ENCODE measurements at regions not wholly inside any gene's neighbourhood (a gene's known extent, or its start where the extent isn't known, plus 50 kb on each side); places are given as distances from the start of the nearest gene placed in this dataset.

- TF ChIP-seq SP1 (IDR thresholded peaks at IDR 0.05) = no peak
- peak in 1 of 2 donors; percentile 68 for TF ChIP-seq RAD21 (IDR thresholded peaks at IDR 0.05)
- peak; percentile 16 for TF ChIP-seq CTCF (IDR thresholded peaks at IDR 0.05; ENCODE audit: low read depth, low read length, missing input control)
- Histone ChIP-seq H3K27ac (ENCODE audit: low read depth in 1 of 2, low read length in 2 of 2) (no peak overlapping the region), H3K9me3 (ENCODE audit: control insufficient read depth in 4 of 4, low read length in 3 of 4) (no peaks in the 10 kb centered on the region), H3K9ac (ENCODE audit: low read depth in 1 of 2, low read length in 2 of 2) (no peak overlapping the region), H3K27me3 (ENCODE audit: control insufficient read depth in 4 of 4, insufficient read depth in 4 of 4, low read length in 3 of 4) (no peaks in the 10 kb centered on the region), H3K4me1 (ENCODE audit: control insufficient read depth in 4 of 4, insufficient read depth in 4 of 4, low read length in 3 of 4) (no peaks in the 10 kb centered on the region), H3K36me3 (ENCODE audit: control insufficient read depth in 4 of 4, insufficient read depth in 3 of 4, low read depth in 1 of 4, low read length in 3 of 4) (no peaks in the 10 kb centered on the region), H3K4me3 (ENCODE audit: low read depth in 1 of 3, low read length in 3 of 3) (no peak overlapping the region)
- DNase-seq (ENCODE audit: low spot score) = no peak
- 84% methylated on average over 11 of the region's 11 CpGs for WGBS
These were observed 513.0 kb upstream of the MYT1L start for GRCh38 chr2:2843969-2844548.

GRCh38 chr2:2842466-2842865, 511.4 kb upstream of the MYT1L start:
- WGBS = 88% methylated on average over 7 of the region's 7 CpGs

GRCh38 chr2:2840681-2841300, 509.7 kb upstream of the MYT1L start:
- Histone ChIP-seq H3K4me1 (ENCODE audit: control insufficient read depth in 4 of 4, insufficient read depth in 4 of 4, low read length in 3 of 4) (no peaks in the 10 kb centered on the region), H3K27me3 (ENCODE audit: control insufficient read depth in 4 of 4, insufficient read depth in 4 of 4, low read length in 3 of 4) (no peaks in the 10 kb centered on the region), H3K36me3 (ENCODE audit: control insufficient read depth in 4 of 4, insufficient read depth in 3 of 4, low read depth in 1 of 4, low read length in 3 of 4) (no peaks in the 10 kb centered on the region), H3K4me3 (ENCODE audit: low read depth in 1 of 3, low read length in 3 of 3) (no peak overlapping the region), H3K9me3 (ENCODE audit: control insufficient read depth in 4 of 4, low read length in 3 of 4) (no peaks in the 10 kb centered on the region), H3K27ac (ENCODE audit: low read depth in 1 of 2, low read length in 2 of 2) (no peak overlapping the region), H3K9ac (ENCODE audit: low read depth in 1 of 2, low read length in 2 of 2) (no peak overlapping the region)
- 89% methylated on average over 17 of the region's 17 CpGs for WGBS
- no peak for TF ChIP-seq CTCF (IDR thresholded peaks at IDR 0.05; ENCODE audit: low read depth, low read length, missing input control)
- TF ChIP-seq TAF1 (conservative IDR thresholded peaks at IDR 0.05) = no peak
- no peak for TF ChIP-seq RXRA (IDR thresholded peaks at IDR 0.05)
- no peak for DNase-seq (ENCODE audit: low spot score)

More at GRCh38 chr2:2842466-2842865, 511.4 kb upstream of the MYT1L start:
- H3K4me3 ChIP-seq (ENCODE audit: low read depth in 1 of 3, low read length in 3 of 3) = no peak overlapping the region
- H3K9me3 ChIP-seq (ENCODE audit: control insufficient read depth in 4 of 4, low read length in 3 of 4) = no peaks in the 10 kb centered on the region
- no peak overlapping the region for H3K27ac ChIP-seq (ENCODE audit: low read depth in 1 of 2, low read length in 2 of 2)
- H3K4me1 ChIP-seq (ENCODE audit: control insufficient read depth in 4 of 4, insufficient read depth in 4 of 4, low read length in 3 of 4) = no peaks in the 10 kb centered on the region
- no peak for TF ChIP-seq EGR1 (IDR thresholded peaks at IDR 0.05; ENCODE audit: low read depth in 2 of 2)
- TF ChIP-seq RAD21 (IDR thresholded peaks at IDR 0.05) = no peak
- no peak for TF ChIP-seq SP1 (IDR thresholded peaks at IDR 0.05)
- TF ChIP-seq FOXA1 (IDR thresholded peaks at IDR 0.05) = no peak
- TF ChIP-seq TAF1 (conservative IDR thresholded peaks at IDR 0.05) = no peak
- no peak for DNase-seq (ENCODE audit: low spot score)
- H3K36me3 ChIP-seq (ENCODE audit: control insufficient read depth in 4 of 4, insufficient read depth in 3 of 4, low read depth in 1 of 4, low read length in 3 of 4) = no peaks in the 10 kb centered on the region
- H3K27me3 ChIP-seq (ENCODE audit: control insufficient read depth in 4 of 4, insufficient read depth in 4 of 4, low read length in 3 of 4) = no peaks in the 10 kb centered on the region
- no peak overlapping the region for H3K9ac ChIP-seq (ENCODE audit: low read depth in 1 of 2, low read length in 2 of 2)

Data from liver (tissue), 8 donors.